Body of pancreas (tissue), 4 donors: ENCODE measurements at regions not wholly inside any gene's neighbourhood (a gene's known extent, or its start where the extent isn't known, plus 50 kb on each side); places are given as distances from the start of the nearest gene placed in this dataset.

ENCODE experiments used
- ATAC-seq: fragments of 150-250 bp; one replicate; pipeline ENCODE4 v1.9.1; 2016
- DNase-seq, 4 donors: peaks; one replicate each; pipeline ENCODE4 v3.0.0-alpha.2; 2019
- H3K27ac ChIP-seq, 4 donors: fragments of 200-600 bp; sonication (generic); 1 replicate in 3 of 4; 2 replicates in 1 of 4; pipeline versions ENCODE4 v1.5.1 to v1.6.1; 2016 to 2019; ENCODE audit warnings: mild to moderate bottlenecking in 1 of 4, mixed read lengths in 1 of 4, moderate library complexity in 1 of 4
- H3K27me3 ChIP-seq, 2 donors: fragments of 200-600 bp; sonication (generic); one replicate each; pipeline ENCODE4 v1.6.0; 2016; ENCODE audit warnings: mild to moderate bottlenecking in 1 of 2
- H3K36me3 ChIP-seq, 2 donors: fragments of 200-600 bp; sonication (generic); replicated peaks in 1 of 2; 2 replicates each; pipeline ENCODE4 v1.5.1; 2016; ENCODE audit warnings: low read depth in 2 of 2; ENCODE audit not compliant: insufficient read depth in 1 of 2
- H3K4me1 ChIP-seq: fragments of 200-600 bp; sonication (generic); one replicate; pipeline ENCODE4 v1.6.0; 2016
- H3K4me3 ChIP-seq, 2 donors: fragments of 200-600 bp; sonication (generic); 1 replicate in 1 of 2; 2 replicates in 1 of 2; pipeline ENCODE4 v1.5.1; 2016 to 2019
- H3K9me3 ChIP-seq, 3 donors: fragments of 200-600 bp; sonication (generic); 1 replicate in 2 of 3; 2 replicates in 1 of 3; pipeline ENCODE4 v1.5.1; 2016
- POLR2A ChIP-seq, 3 donors: fragments of 450-650 bp; IDR thresholded peaks; one replicate each; pipeline ENCODE4 v1.6.1; 2016; ENCODE audit warnings: antibody characterized with exemption in 3 of 3, mild to moderate bottlenecking in 2 of 3
- WGBS, 2 donors: methylation state at CpG; one replicate each; pipeline ENCODE4 v1.1.5; 2017; 5-methylcytosine and 5-hydroxymethylcytosine counted together
- intact Hi-C: fragments of 100-400 bp; cut with DNase I; formaldehyde crosslinking; loops from one replicate; pipeline ENCODE4 v1.15.1; 2023
- TF ChIP-seq, protein P1 (sequence below), 7 experiments: fragments of 450-650 bp in 4 of 7; fragments of 200-600 bp in 3 of 7; sonication (generic) in 3 of 7; IDR thresholded peaks; one replicate each; pipeline ENCODE4 v1.5.1; 2016 to 2019; ENCODE audit warnings: antibody characterized with exemption in 7 of 7

DNA sequence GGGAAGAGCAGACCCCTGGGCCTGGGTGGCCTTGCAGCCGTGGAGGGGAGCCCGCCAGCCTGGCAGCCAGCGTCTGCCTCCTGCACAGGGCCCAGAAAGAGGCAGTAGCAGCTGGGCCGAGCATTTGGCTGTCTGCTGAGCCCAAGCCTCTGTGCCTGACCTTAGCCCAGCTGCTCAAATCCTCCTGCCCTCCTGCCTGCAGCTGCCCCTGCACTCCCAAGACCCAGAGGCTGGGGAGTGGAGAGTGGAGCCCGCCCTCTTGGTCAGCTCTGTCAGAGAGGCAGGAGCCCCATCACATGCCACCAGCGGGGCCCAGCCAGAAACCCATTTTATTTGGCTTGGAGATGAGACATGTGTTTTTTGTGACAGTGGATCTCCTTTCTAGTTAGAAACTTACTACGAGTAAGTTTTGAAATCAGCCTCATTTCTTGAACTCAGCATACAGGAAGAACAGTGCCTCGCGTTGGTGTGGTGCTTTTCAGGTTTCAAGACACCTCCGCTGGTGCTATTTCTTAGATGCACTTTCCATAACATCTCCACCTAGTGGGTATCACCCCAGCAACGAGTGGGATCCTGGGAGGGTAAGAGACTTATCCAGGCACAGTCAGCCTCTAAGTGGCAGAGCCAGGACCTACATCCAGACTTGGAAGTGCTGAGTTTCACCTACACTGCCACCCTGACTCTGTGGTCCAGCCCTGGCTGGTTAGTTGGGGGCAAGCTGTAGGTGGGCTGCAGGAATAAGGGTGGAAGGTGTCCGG, 477.1 kb downstream of the RPS24 start:
- ATAC-seq (no peak), DNase-seq (no peak)
- H3K36me3 ChIP-seq = no peaks in the 10 kb centered on the region
- intact Hi-C loops = no loop called here
- no peaks in the 10 kb centered on the region for H3K27me3 ChIP-seq
- no peak overlapping the region for H3K4me3 ChIP-seq
- TF ChIP-seq POLR2A (IDR thresholded peaks at IDR 0.05) = no peak
- TF ChIP-seq, protein P1, sequence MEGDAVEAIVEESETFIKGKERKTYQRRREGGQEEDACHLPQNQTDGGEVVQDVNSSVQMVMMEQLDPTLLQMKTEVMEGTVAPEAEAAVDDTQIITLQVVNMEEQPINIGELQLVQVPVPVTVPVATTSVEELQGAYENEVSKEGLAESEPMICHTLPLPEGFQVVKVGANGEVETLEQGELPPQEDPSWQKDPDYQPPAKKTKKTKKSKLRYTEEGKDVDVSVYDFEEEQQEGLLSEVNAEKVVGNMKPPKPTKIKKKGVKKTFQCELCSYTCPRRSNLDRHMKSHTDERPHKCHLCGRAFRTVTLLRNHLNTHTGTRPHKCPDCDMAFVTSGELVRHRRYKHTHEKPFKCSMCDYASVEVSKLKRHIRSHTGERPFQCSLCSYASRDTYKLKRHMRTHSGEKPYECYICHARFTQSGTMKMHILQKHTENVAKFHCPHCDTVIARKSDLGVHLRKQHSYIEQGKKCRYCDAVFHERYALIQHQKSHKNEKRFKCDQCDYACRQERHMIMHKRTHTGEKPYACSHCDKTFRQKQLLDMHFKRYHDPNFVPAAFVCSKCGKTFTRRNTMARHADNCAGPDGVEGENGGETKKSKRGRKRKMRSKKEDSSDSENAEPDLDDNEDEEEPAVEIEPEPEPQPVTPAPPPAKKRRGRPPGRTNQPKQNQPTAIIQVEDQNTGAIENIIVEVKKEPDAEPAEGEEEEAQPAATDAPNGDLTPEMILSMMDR (IDR thresholded peaks at IDR 0.05) = no peak
- no peak overlapping the region for H3K27ac ChIP-seq
- WGBS, 2 donors = 76 to 85% methylated on average over 11 to 12 of the region's 12 CpGs
- no peaks in the 10 kb centered on the region for H3K9me3 ChIP-seq
- H3K4me1 ChIP-seq = peaks cover 5% of the 10 kb centered on the region

DNA sequence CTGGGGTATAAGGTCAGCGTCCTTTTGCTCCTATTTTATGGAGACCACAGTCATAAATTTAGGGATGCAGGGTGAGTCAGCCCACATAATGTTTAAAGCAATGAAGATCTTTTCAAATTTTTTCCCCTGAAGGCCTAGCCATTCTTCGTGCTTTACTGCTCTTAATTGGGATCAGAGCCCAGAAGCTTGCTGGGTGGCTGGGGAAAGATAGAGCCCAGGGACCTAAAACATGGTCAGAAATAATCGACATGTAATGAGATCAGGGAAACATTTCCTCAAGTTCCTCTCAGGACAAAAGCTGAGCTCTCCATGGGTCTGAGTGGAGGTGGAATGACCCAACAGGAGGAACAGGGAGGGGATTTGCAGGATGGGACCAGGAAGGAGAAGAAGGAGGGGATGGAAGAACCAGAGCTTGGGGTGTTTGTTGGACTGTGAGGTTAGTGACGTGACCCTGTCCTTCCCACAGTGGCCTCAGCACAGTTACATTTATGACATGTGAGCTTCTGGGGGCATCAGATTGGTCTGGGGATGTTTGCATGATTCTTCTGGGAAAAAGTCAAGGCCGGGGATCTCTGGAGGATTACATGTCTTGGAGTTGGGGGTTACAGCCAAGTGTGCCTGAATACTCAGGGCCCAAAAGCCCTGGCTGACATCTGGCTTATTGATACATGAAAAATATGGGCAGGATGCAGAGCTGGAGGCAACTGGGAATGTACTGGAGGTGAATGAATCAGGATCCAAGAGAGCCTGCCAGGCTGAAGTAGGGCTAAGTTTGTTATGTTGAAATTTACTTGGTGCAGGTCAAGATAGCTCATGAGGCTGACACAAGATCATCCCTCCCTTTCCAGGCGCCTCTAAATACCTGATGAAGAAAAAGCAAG, 477.9 kb downstream of the RPS24 start:
- H3K4me1 ChIP-seq = peaks cover 5% of the 10 kb centered on the region
- no peaks in the 10 kb centered on the region for H3K27me3 ChIP-seq
- 83 to 85% methylated on average over 6 of the region's 6 CpGs for WGBS, 2 donors
- DNase-seq (no peak), ATAC-seq (no peak)
- H3K4me3 ChIP-seq = no peak overlapping the region
- intact Hi-C loops = no loop called here
- no peak for TF ChIP-seq POLR2A (IDR thresholded peaks at IDR 0.05)
- TF ChIP-seq, protein P1 (IDR thresholded peaks at IDR 0.05) = no peak
- H3K27ac ChIP-seq = no peak overlapping the region
- no peaks in the 10 kb centered on the region for H3K9me3 ChIP-seq
- no peaks in the 10 kb centered on the region for H3K36me3 ChIP-seq

DNA sequence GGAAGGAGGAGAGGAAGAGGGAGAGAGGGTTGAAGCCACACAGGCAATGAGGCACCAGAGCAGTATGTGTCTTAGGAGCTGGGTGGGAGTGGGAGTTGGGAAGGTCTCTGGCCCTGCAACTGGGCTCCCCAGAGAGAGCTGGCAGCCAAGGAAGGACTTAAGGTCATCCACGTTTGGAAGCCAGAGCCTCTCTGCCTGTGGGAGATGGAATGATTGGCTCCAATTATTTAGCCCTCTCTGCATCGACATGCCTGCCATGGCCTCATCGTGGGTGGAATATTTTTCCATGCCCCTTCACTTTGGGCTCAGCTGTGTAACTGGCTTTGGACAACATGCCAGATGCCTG, 478.5 kb downstream of the RPS24 start:
- no peak for ATAC-seq
- H3K36me3 ChIP-seq = no peaks in the 10 kb centered on the region
- 79 to 93% methylated on average over 3 of the region's 3 CpGs for WGBS, 2 donors
- H3K27ac ChIP-seq = no peak overlapping the region
- H3K27me3 ChIP-seq = no peaks in the 10 kb centered on the region
- TF ChIP-seq, protein P1 (IDR thresholded peaks at IDR 0.05) = no peak
- no peak for TF ChIP-seq POLR2A (IDR thresholded peaks at IDR 0.05)
- no peak overlapping the region for H3K4me3 ChIP-seq
- no peak for DNase-seq
- peaks cover 5% of the 10 kb centered on the region for H3K4me1 ChIP-seq
- intact Hi-C loops = no loop called here
- no peaks in the 10 kb centered on the region for H3K9me3 ChIP-seq

DNA sequence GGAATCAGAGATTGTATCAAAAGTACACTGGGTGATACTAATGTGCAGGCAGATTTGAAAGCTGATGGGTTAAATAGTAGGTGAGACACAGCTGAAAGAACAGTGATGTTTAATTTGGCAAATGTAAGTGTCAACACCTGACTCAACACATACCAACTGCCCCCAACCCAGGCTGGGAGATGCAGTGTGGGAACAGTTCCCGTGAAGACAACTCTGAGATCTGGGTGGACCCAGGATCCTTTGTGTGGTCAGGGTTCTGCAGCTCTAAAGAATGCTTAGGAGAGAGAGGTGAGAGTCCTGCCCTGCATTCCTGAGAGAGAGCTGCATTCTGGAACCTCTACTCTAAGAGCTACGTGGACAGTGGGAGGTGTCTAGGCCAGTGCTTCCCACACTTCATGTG, 479.7 kb downstream of the RPS24 start:
- H3K4me1 ChIP-seq = peaks cover 5% of the 10 kb centered on the region
- ATAC-seq = no peak
- intact Hi-C loops = no loop called here

More for the DNA sequence above, 479.7 kb downstream of the RPS24 start:
- H3K9me3 ChIP-seq = no peaks in the 10 kb centered on the region
- H3K27me3 ChIP-seq = no peaks in the 10 kb centered on the region
- H3K27ac ChIP-seq = no peak overlapping the region
- H3K36me3 ChIP-seq = no peaks in the 10 kb centered on the region
- DNase-seq = no peak
- WGBS, 2 donors = 47 to 60% methylated on average over 2 of the region's 2 CpGs
- no peak for TF ChIP-seq POLR2A (IDR thresholded peaks at IDR 0.05)
- TF ChIP-seq, protein P1 (IDR thresholded peaks at IDR 0.05) = no peak
- no peak overlapping the region for H3K4me3 ChIP-seq
